GM10266 (cell line): ENCODE measurements at regions not wholly inside any gene's neighbourhood (a gene's known extent, or its start where the extent isn't known, plus 50 kb on each side); places are given as distances from the start of the nearest gene placed in this dataset.

ENCODE experiments used
- DNase-seq: peaks from one replicate; pipeline ENCODE4 v3.0.0; 2012; ENCODE audit errors: extremely low spot score
- CTCF ChIP-seq: IDR thresholded peaks from 2 replicates; pipeline ENCODE4 v1.5.1; 2012; ENCODE audit warnings: mild to moderate bottlenecking, low read depth; ENCODE audit not compliant: control insufficient read depth, insufficient read depth; ENCODE audit errors: missing control alignments

DNA sequence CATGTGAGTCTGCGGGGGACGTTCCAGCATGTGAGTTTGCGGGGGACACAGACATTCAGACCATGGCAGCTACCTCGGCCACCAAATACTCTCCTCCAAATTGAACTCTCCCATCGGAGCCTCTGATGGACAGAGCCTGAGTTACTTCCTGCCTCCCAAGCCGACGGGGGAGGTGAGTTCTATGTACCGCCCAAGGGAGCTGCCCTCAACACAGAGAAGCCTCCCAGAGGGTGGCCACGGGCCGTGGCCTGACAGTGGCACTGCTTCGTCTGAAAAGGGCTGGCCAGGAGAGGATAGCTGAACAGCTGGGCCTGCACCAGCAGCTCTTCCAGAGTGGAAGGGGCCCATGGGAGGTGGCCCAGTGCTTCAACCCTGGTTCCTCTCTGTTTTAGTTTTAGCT, 274.5 kb upstream of the PPP2R2D start:
- TF ChIP-seq CTCF = no peak
- no peak for DNase-seq

- no peak for TF ChIP-seq CTCF
- DNase-seq = no peak
Observed at GRCh38 chr10:131629026-131629770, 271.6 kb upstream of the PPP2R2D start.

DNA sequence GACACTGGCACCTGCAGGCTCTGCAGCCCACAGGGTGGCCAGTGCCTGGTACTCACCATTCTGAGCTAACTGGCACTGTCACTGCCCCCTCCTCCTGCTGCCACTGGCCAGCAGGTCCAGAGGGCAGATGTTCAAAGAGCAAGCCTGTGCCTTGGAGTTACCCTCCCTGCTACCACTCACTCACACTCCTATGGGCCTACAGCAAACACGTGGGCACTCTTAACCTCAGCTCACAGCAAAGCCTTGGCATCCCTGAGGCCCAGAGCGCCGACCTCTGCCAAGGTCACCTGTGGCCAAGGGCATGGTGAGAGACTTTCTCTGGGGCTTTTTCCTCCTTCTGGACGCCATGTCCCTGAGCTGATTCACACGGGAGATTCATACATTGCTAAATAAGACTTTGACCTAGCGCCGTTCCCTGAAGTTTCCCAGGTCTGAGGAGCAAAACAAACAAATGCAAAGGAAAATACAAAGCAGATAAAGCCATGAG, 270.0 kb upstream of the PPP2R2D start:
- no peak for TF ChIP-seq CTCF
- no peak for DNase-seq

DNA sequence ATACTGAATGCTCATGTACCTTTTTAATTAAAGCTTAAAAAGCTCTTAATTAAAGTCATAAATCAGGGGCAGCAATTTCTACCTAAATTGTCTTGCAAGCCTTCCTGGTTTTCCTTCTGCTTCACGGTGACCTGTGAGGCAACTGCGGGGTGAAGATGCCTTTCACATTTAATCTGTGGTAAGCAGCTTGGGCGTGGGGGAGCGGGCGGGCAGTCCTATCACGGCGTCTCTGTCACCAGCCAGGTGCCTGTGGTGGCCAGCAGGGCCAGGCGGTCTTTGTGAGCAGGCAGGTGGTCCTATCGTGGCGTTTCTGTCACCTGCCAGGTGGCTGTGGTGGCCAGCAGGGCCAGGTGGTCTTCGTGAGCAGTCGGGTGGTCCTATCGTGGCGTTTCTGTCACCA, 269.2 kb upstream of the PPP2R2D start:
- no peak for DNase-seq
- no peak for TF ChIP-seq CTCF

DNA sequence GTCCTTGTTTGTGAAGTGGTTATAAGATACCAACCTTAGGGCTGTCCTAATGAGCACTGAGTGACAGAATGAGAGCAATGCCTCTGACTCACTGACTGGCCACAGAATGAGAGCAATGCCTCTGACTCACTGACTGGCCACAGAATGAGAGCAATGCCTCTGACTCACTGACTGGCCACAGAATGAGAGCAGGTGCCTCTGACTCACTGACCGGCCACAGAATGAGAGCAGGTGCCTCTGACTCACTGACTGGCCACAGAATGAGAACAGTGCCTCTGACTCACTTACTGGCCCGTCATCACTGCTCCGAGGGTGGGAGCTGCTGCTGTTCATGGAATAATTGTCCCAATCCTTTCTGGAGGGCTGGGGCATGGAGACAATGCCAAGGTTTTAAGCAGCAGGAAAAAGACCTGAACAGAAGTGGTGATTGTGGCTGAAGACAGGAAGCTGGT, 265.2 kb upstream of the PPP2R2D start:
- no peak for TF ChIP-seq CTCF
- no peak for DNase-seq

GRCh38 chr10:131636116-131636515, 264.7 kb upstream of the PPP2R2D start:
- TF ChIP-seq CTCF = no peak
- DNase-seq = no peak
